Stomach (tissue), 4 donors: ENCODE measurements at regions not wholly inside any gene's neighbourhood (a gene's known extent, or its start where the extent isn't known, plus 50 kb on each side); places are given as distances from the start of the nearest gene placed in this dataset.

Experiments used
- EP300 ChIP-seq: sonication (generic); formaldehyde crosslinking; IDR thresholded peaks from one replicate; pipeline ENCODE4 v1.6.1; 2017; ENCODE audit warnings: antibody characterized with exemption
- POLR2A ChIP-seq, 4 donors: fragments of 450-650 bp; IDR thresholded peaks; one replicate each; pipeline ENCODE4 v1.6.1; 2016; ENCODE audit warnings: antibody characterized with exemption in 4 of 4, control low read depth in 2 of 4, mild to moderate bottlenecking in 1 of 4, moderate library complexity in 1 of 4
- POLR2AphosphoS5 ChIP-seq, 3 donors: sonication (generic); formaldehyde crosslinking; IDR thresholded peaks; one replicate each; pipeline ENCODE4 v1.6.1; 2016; ENCODE audit warnings: antibody characterized with exemption in 3 of 3
- TF ChIP-seq, protein P1 (sequence below), 7 experiments: fragments of 450-650 bp in 4 of 7; fragments of 200-600 bp in 3 of 7; sonication (generic) in 3 of 7; IDR thresholded peaks; one replicate each; pipeline ENCODE4 v1.5.1; 2016 to 2019; ENCODE audit warnings: antibody characterized with exemption in 7 of 7, control low read depth in 2 of 7, mild to moderate bottlenecking in 1 of 7

DNA sequence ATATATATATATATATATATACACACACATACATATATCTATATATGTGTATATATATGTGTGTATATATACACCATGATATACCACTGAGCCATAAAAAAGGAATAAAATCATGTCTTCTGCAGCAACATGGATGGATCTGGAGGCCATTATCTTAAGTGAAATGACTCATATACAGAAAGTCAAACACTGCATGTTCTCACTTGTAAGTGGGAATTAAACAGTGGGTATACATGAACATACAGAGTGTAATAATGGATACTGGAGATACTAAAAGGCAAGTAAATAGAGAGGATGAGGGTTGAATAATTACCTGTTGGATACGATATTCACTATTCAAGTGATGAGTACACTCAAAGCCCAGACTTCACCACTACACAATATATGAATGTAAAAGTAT is 332.6 kb downstream of the SLITRK1 start:
- TF ChIP-seq, protein P1, sequence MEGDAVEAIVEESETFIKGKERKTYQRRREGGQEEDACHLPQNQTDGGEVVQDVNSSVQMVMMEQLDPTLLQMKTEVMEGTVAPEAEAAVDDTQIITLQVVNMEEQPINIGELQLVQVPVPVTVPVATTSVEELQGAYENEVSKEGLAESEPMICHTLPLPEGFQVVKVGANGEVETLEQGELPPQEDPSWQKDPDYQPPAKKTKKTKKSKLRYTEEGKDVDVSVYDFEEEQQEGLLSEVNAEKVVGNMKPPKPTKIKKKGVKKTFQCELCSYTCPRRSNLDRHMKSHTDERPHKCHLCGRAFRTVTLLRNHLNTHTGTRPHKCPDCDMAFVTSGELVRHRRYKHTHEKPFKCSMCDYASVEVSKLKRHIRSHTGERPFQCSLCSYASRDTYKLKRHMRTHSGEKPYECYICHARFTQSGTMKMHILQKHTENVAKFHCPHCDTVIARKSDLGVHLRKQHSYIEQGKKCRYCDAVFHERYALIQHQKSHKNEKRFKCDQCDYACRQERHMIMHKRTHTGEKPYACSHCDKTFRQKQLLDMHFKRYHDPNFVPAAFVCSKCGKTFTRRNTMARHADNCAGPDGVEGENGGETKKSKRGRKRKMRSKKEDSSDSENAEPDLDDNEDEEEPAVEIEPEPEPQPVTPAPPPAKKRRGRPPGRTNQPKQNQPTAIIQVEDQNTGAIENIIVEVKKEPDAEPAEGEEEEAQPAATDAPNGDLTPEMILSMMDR (IDR thresholded peaks at IDR 0.05): no peak
- no peak for TF ChIP-seq POLR2A (IDR thresholded peaks at IDR 0.05)
- no peak for TF ChIP-seq POLR2AphosphoS5 (IDR thresholded peaks at IDR 0.05)
- no peak for TF ChIP-seq EP300
